Esophagus squamous epithelium (tissue), 4 donors: ENCODE measurements at regions not wholly inside any gene's neighbourhood (a gene's known extent, or its start where the extent isn't known, plus 50 kb on each side); places are given as distances from the start of the nearest gene placed in this dataset.

Source experiments
- CTCF ChIP-seq, 6 experiments: fragments of 450-650 bp in 4 of 6; fragments of 200-600 bp in 2 of 6; sonication (generic) in 2 of 6; IDR thresholded peaks; one replicate each; pipeline ENCODE4 v1.5.1; 2016 to 2019; ENCODE audit warnings: antibody characterized with exemption in 6 of 6, mild to moderate bottlenecking in 4 of 6, moderate library complexity in 4 of 6
- POLR2A ChIP-seq, 4 donors: fragments of 450-650 bp; IDR thresholded peaks; one replicate each; pipeline ENCODE4 v1.6.1; 2017; ENCODE audit warnings: antibody characterized with exemption in 4 of 4, mild to moderate bottlenecking in 4 of 4, moderate library complexity in 3 of 4

GRCh38 chr17:34755981-34756636 is 176.7 kb downstream of the TMEM132E start:
- no peak for TF ChIP-seq POLR2A (IDR thresholded peaks at IDR 0.05)
- no peak for TF ChIP-seq CTCF (IDR thresholded peaks at IDR 0.05)
